ENCODE measurements at regions not wholly inside any gene's neighbourhood (a gene's known extent, or its start where the extent isn't known, plus 50 kb on each side); places are given as distances from the start of the nearest gene placed in this dataset.

DNA sequence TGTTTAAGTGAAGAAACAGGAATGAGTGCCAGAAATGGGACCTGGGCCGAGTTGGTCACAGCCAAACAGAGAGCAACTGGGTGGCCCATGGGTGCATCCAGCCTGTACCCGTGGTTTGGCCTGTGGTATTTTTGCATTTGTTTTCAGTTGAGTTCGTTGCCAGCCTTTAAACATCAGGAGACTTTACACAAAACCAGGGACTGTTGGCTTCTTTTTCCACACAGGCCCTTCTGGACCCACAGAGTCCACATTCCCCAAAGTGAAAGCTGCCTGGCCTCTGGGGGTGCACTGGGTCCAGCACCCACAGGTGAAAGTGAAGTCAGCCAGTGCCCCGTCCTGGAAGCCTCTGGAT, 54.1 kb upstream of the TNS3 start:
- DNase-seq, result no peak

DNA sequence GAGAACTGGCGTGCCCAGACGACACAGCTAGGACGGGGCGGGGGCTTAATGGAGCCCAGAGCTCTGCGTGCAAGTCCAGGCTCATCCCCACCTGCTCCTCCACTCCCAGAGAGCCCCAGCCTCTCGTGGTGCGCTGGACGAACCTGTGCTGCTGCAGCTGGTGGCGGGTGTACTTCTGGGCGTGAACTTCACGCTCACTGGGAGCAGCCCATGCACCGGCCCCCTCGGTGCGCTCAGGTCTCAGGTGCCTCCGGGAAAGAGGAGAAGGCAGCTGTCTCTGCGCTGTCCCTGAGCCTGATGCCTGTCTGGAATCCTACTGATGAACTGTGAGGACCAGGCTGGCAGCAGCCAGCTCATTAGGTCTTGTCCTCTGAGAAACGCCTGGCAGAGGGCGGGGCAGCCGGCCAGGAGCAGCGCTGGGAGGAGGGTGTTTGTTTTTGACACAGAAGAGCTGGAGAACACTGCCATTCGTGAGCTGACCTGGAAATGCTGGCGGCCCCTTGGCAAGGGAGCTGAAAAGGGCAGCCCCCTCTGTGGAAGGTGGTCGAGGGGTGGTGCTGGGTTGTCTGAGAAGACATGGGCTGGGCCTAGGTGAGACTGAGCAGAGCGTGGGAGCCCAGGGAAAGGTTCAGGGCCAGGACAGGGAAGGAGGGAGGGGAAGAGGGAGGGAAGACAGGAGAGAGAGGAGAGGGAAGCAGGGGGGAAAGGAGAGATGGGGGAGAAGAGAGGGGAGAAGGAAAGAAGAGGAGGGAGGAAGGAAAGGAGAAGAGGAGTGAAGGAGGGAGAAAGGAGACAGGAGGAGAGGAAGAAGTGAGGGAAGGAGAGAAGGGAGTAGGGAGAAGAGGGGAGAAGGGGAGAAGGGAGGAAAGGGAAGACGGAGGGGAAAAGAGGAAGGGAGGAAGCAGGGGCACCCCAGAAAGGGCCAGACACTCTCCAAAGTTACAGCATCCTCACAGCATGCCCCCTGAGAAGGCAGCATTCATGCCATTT, 53.5 kb upstream of the TNS3 start:
- no peak for DNase-seq

DNA sequence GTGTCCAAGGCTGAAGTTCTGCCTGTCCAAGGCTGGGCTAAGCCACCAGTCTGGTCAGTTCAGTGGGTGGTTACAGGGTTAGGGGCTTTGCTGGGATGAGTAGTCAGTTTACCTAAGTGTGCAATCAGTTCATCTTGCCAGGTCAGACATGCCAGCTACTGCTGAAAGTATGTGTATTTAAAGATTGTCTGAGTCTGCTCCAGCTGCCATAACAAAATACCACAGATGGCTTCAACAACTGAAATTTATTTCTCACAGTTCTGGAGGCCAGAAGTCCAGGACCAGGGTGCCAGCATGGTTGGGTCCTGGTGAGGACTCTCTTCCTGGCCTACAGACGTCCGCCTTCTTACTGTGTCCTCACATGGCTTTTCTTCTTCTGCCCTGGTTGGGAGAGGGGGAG, 52.4 kb upstream of the TNS3 start:
- DNase-seq, result no peak

DNA sequence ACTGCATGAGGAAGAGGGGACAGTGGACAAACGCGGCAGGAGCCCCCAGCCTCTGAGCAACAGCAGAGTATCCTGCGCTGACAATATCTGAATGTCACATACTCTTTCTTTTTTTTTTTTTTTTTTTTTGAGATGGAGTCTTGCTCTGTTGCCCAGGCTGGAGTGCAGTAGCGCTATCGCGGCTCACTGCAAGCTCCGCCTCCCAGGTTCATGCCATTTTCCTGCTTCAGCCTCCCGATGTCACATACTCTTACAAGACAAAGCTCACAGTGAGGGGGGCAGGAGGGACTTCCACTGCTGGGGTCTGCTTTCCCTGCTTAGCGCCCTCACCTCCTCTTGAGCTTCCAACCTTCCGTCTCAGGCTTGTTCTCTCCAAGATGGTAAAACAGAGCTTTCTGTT, 51.2 kb upstream of the TNS3 start:
- DNase-seq, result no peak
